ENCODE measurements at regions not wholly inside any gene's neighbourhood (a gene's known extent, or its start where the extent isn't known, plus 50 kb on each side); places are given as distances from the start of the nearest gene placed in this dataset.
A peak's percentile ranks its signal among the peaks of the same experiment; 100 is the strongest.
"Not testable (repeated sequence)": the region's sequence is repeated elsewhere in the genome, so short reads cannot be mapped to it uniquely, and the experiment has no call there.

- Histone ChIP-seq H3K9me3 (ENCODE audit: control insufficient read depth in 2 of 2, low read length in 2 of 2) (no peaks in the 10 kb centered on the region), H3K4me1 (ENCODE audit: control insufficient read depth in 2 of 2, insufficient read depth in 2 of 2, low read length in 2 of 2) (peaks cover 7 to 11% of the 10 kb centered on the region in 2 donors), H3K4me3 (ENCODE audit: low read length in 2 of 2) (no peak overlapping the region)
These were observed 76.8 kb downstream of the ZFP36L2 start for GRCh38 chr2:43149482-43150107.

GRCh38 chr2:43146083-43146482 lies 80.3 kb downstream of the ZFP36L2 start:
- Histone ChIP-seq H3K9ac (ENCODE audit: low read depth in 1 of 2, low read length in 2 of 2) (no peak overlapping the region), H3K36me3 (ENCODE audit: control insufficient read depth in 2 of 2, insufficient read depth in 2 of 2, low read length in 2 of 2) (no peaks in the 10 kb centered on the region), H3K4me1 (ENCODE audit: control insufficient read depth in 2 of 2, insufficient read depth in 2 of 2, low read length in 2 of 2) (peaks cover 6 to 7% of the 10 kb centered on the region in 2 donors), H3K4me3 (ENCODE audit: low read length in 2 of 2) (no peak overlapping the region), H3K27ac (ENCODE audit: low read depth in 2 of 2, low read length in 2 of 2) (no peak overlapping the region), H3K27me3 (ENCODE audit: control insufficient read depth in 2 of 2, insufficient read depth in 2 of 2, low read length in 2 of 2) (no peaks in the 10 kb centered on the region), H3K9me3 (ENCODE audit: control insufficient read depth in 2 of 2, low read length in 2 of 2) (no peaks in the 10 kb centered on the region)

More at GRCh38 chr2:43149482-43150107, 76.8 kb downstream of the ZFP36L2 start:
- Histone ChIP-seq H3K36me3 (ENCODE audit: control insufficient read depth in 2 of 2, insufficient read depth in 2 of 2, low read length in 2 of 2) (no peaks in the 10 kb centered on the region), H3K27me3 (ENCODE audit: control insufficient read depth in 2 of 2, insufficient read depth in 2 of 2, low read length in 2 of 2) (no peaks in the 10 kb centered on the region), H3K27ac (ENCODE audit: low read depth in 2 of 2, low read length in 2 of 2) (no peak overlapping the region), H3K9ac (ENCODE audit: low read depth in 1 of 2, low read length in 2 of 2) (no peak overlapping the region)

- no peak overlapping the region for H3K27ac ChIP-seq (ENCODE audit: low read depth in 2 of 2, low read length in 2 of 2)
- H3K27me3 ChIP-seq (ENCODE audit: control insufficient read depth in 2 of 2, insufficient read depth in 2 of 2, low read length in 2 of 2), result no peaks in the 10 kb centered on the region
- peaks cover 7 to 11% of the 10 kb centered on the region in 2 donors for H3K4me1 ChIP-seq (ENCODE audit: control insufficient read depth in 2 of 2, insufficient read depth in 2 of 2, low read length in 2 of 2)
- H3K36me3 ChIP-seq (ENCODE audit: control insufficient read depth in 2 of 2, insufficient read depth in 2 of 2, low read length in 2 of 2), result no peaks in the 10 kb centered on the region
- no peak overlapping the region for H3K9ac ChIP-seq (ENCODE audit: low read depth in 1 of 2, low read length in 2 of 2)
- H3K9me3 ChIP-seq (ENCODE audit: control insufficient read depth in 2 of 2, low read length in 2 of 2), result no peaks in the 10 kb centered on the region
- H3K4me3 ChIP-seq (ENCODE audit: low read length in 2 of 2), result no peak overlapping the region
These were observed 82.1 kb downstream of the ZFP36L2 start for GRCh38 chr2:43144263-43144662.

- no peaks in the 10 kb centered on the region for H3K27me3 ChIP-seq (ENCODE audit: control insufficient read depth in 2 of 2, insufficient read depth in 2 of 2, low read length in 2 of 2)
- H3K9me3 ChIP-seq (ENCODE audit: control insufficient read depth in 2 of 2, low read length in 2 of 2), result no peaks in the 10 kb centered on the region
- H3K36me3 ChIP-seq (ENCODE audit: control insufficient read depth in 2 of 2, insufficient read depth in 2 of 2, low read length in 2 of 2), result no peaks in the 10 kb centered on the region
- peaks cover 7 to 11% of the 10 kb centered on the region in 2 donors for H3K4me1 ChIP-seq (ENCODE audit: control insufficient read depth in 2 of 2, insufficient read depth in 2 of 2, low read length in 2 of 2)
- H3K4me3 ChIP-seq (ENCODE audit: low read length in 2 of 2), result no peak overlapping the region
- H3K9ac ChIP-seq (ENCODE audit: low read depth in 1 of 2, low read length in 2 of 2), result no peak overlapping the region
- H3K27ac ChIP-seq (ENCODE audit: low read depth in 2 of 2, low read length in 2 of 2), result no peak overlapping the region
These were observed 82.7 kb downstream of the ZFP36L2 start for GRCh38 chr2:43143756-43144155.

GRCh38 chr2:43142921-43143438 lies 83.4 kb downstream of the ZFP36L2 start:
- H3K4me1 ChIP-seq (ENCODE audit: control insufficient read depth in 2 of 2, insufficient read depth in 2 of 2, low read length in 2 of 2), result peaks cover 14 to 15% of the 10 kb centered on the region in 2 donors

GRCh38 chr2:43141636-43142151 lies 84.7 kb downstream of the ZFP36L2 start:
- peaks cover 23 to 24% of the 10 kb centered on the region in 2 donors for H3K4me1 ChIP-seq (ENCODE audit: control insufficient read depth in 2 of 2, insufficient read depth in 2 of 2, low read length in 2 of 2)
- H3K36me3 ChIP-seq (ENCODE audit: control insufficient read depth in 2 of 2, insufficient read depth in 2 of 2, low read length in 2 of 2); H3K9me3 ChIP-seq (ENCODE audit: control insufficient read depth in 2 of 2, low read length in 2 of 2); H3K9ac ChIP-seq (ENCODE audit: low read depth in 1 of 2, low read length in 2 of 2); H3K4me3 ChIP-seq (ENCODE audit: low read length in 2 of 2); H3K27ac ChIP-seq (ENCODE audit: low read depth in 2 of 2, low read length in 2 of 2); H3K27me3 ChIP-seq (ENCODE audit: control insufficient read depth in 2 of 2, insufficient read depth in 2 of 2, low read length in 2 of 2): not testable (repeated sequence)

More at GRCh38 chr2:43142921-43143438, 83.4 kb downstream of the ZFP36L2 start:
- Histone ChIP-seq H3K27me3 (ENCODE audit: control insufficient read depth in 2 of 2, insufficient read depth in 2 of 2, low read length in 2 of 2) (no peaks in the 10 kb centered on the region), H3K36me3 (ENCODE audit: control insufficient read depth in 2 of 2, insufficient read depth in 2 of 2, low read length in 2 of 2) (no peaks in the 10 kb centered on the region), H3K4me3 (ENCODE audit: low read length in 2 of 2) (no peak overlapping the region), H3K9me3 (ENCODE audit: control insufficient read depth in 2 of 2, low read length in 2 of 2) (no peaks in the 10 kb centered on the region), H3K9ac (ENCODE audit: low read depth in 1 of 2, low read length in 2 of 2) (no peak overlapping the region), H3K27ac (ENCODE audit: low read depth in 2 of 2, low read length in 2 of 2) (no peak overlapping the region)

GRCh38 chr2:43139996-43140621 lies 86.3 kb downstream of the ZFP36L2 start:
- Histone ChIP-seq H3K4me1 (ENCODE audit: control insufficient read depth in 2 of 2, insufficient read depth in 2 of 2, low read length in 2 of 2) (peaks cover 22 to 32% of the 10 kb centered on the region in 2 donors), H3K4me3 (ENCODE audit: low read length in 2 of 2) (no peak overlapping the region), H3K27me3 (ENCODE audit: control insufficient read depth in 2 of 2, insufficient read depth in 2 of 2, low read length in 2 of 2) (no peaks in the 10 kb centered on the region), H3K27ac (ENCODE audit: low read depth in 2 of 2, low read length in 2 of 2) (peak overlapping the region in 1 of 2 donors; percentile 4), H3K36me3 (ENCODE audit: control insufficient read depth in 2 of 2, insufficient read depth in 2 of 2, low read length in 2 of 2) (no peaks in the 10 kb centered on the region), H3K9me3 (ENCODE audit: control insufficient read depth in 2 of 2, low read length in 2 of 2) (no peaks in the 10 kb centered on the region), H3K9ac (ENCODE audit: low read depth in 1 of 2, low read length in 2 of 2) (no peak overlapping the region)

- peaks cover 23 to 34% of the 10 kb centered on the region in 2 donors for H3K4me1 ChIP-seq (ENCODE audit: control insufficient read depth in 2 of 2, insufficient read depth in 2 of 2, low read length in 2 of 2)
These were observed 86.9 kb downstream of the ZFP36L2 start for GRCh38 chr2:43139501-43139900.

GRCh38 chr2:43138441-43138840 lies 88.0 kb downstream of the ZFP36L2 start:
- no peaks in the 10 kb centered on the region for H3K27me3 ChIP-seq (ENCODE audit: control insufficient read depth in 2 of 2, insufficient read depth in 2 of 2, low read length in 2 of 2)
- H3K36me3 ChIP-seq (ENCODE audit: control insufficient read depth in 2 of 2, insufficient read depth in 2 of 2, low read length in 2 of 2), result no peaks in the 10 kb centered on the region
- no peak overlapping the region for H3K9ac ChIP-seq (ENCODE audit: low read depth in 1 of 2, low read length in 2 of 2)
- no peak overlapping the region for H3K4me3 ChIP-seq (ENCODE audit: low read length in 2 of 2)
- H3K4me1 ChIP-seq (ENCODE audit: control insufficient read depth in 2 of 2, insufficient read depth in 2 of 2, low read length in 2 of 2), result peaks cover 33 to 45% of the 10 kb centered on the region in 2 donors
- H3K9me3 ChIP-seq (ENCODE audit: control insufficient read depth in 2 of 2, low read length in 2 of 2), result no peaks in the 10 kb centered on the region
- peak overlapping the region; percentile 71 for H3K27ac ChIP-seq (ENCODE audit: low read depth in 2 of 2, low read length in 2 of 2)

More at GRCh38 chr2:43139501-43139900, 86.9 kb downstream of the ZFP36L2 start:
- no peaks in the 10 kb centered on the region for H3K36me3 ChIP-seq (ENCODE audit: control insufficient read depth in 2 of 2, insufficient read depth in 2 of 2, low read length in 2 of 2)
- no peaks in the 10 kb centered on the region for H3K27me3 ChIP-seq (ENCODE audit: control insufficient read depth in 2 of 2, insufficient read depth in 2 of 2, low read length in 2 of 2)
- H3K4me3 ChIP-seq (ENCODE audit: low read length in 2 of 2), result no peak overlapping the region
- no peak overlapping the region for H3K9ac ChIP-seq (ENCODE audit: low read depth in 1 of 2, low read length in 2 of 2)
- no peaks in the 10 kb centered on the region for H3K9me3 ChIP-seq (ENCODE audit: control insufficient read depth in 2 of 2, low read length in 2 of 2)
- H3K27ac ChIP-seq (ENCODE audit: low read depth in 2 of 2, low read length in 2 of 2), result no peak overlapping the region

- Histone ChIP-seq H3K27ac (ENCODE audit: low read depth in 2 of 2, low read length in 2 of 2) (peak overlapping the region; percentile 71), H3K4me1 (ENCODE audit: control insufficient read depth in 2 of 2, insufficient read depth in 2 of 2, low read length in 2 of 2) (peaks cover 46 to 55% of the 10 kb centered on the region in 2 donors), H3K9me3 (ENCODE audit: control insufficient read depth in 2 of 2, low read length in 2 of 2) (no peaks in the 10 kb centered on the region), H3K36me3 (ENCODE audit: control insufficient read depth in 2 of 2, insufficient read depth in 2 of 2, low read length in 2 of 2) (no peaks in the 10 kb centered on the region), H3K27me3 (ENCODE audit: control insufficient read depth in 2 of 2, insufficient read depth in 2 of 2, low read length in 2 of 2) (no peaks in the 10 kb centered on the region), H3K9ac (ENCODE audit: low read depth in 1 of 2, low read length in 2 of 2) (peak overlapping the region in 1 of 2 donors; percentile 27), H3K4me3 (ENCODE audit: low read length in 2 of 2) (no peak overlapping the region)
These were observed 89.5 kb downstream of the ZFP36L2 start for GRCh38 chr2:43136876-43137275.

Measured in mucosa of rectum (tissue), 2 donors.